WTC11 (cell line): ENCODE measurements at regions not wholly inside any gene's neighbourhood (a gene's known extent, or its start where the extent isn't known, plus 50 kb on each side); places are given as distances from the start of the nearest gene placed in this dataset.

ENCODE experiments used
- AFF4 ChIP-seq: sonication (generic); formaldehyde crosslinking; IDR thresholded peaks from 2 replicates; pipeline ENCODE4 v1.8.1; 2023; ENCODE audit warnings: mild to moderate bottlenecking, missing genetic modification reagents, borderline replicate concordance
- CTCF ChIP-seq: fragments of 200-600 bp; IDR thresholded peaks from 2 replicates; pipeline ENCODE4 v1.8.0; 2022; ENCODE audit warnings: antibody characterized with exemption
- E2F1 ChIP-seq: sonication (generic); formaldehyde crosslinking; IDR thresholded peaks from 2 replicates; pipeline ENCODE4 v1.8.0; 2022; ENCODE audit warnings: mild to moderate bottlenecking, missing genetic modification reagents
- E2F5 ChIP-seq: sonication (generic); formaldehyde crosslinking; IDR thresholded peaks from 2 replicates; pipeline ENCODE4 v1.8.1; 2022; ENCODE audit warnings: mild to moderate bottlenecking, moderate library complexity, missing genetic modification reagents
- ETV6 ChIP-seq: sonication (generic); formaldehyde crosslinking; IDR thresholded peaks from 2 replicates; pipeline ENCODE4 v1.8.1; 2022; ENCODE audit warnings: mild to moderate bottlenecking, missing genetic modification reagents
- FOXJ3 ChIP-seq: sonication (generic); formaldehyde crosslinking; IDR thresholded peaks from 2 replicates; pipeline ENCODE4 v1.9.0; 2021; ENCODE audit warnings: missing genetic modification reagents, mild to moderate bottlenecking, borderline replicate concordance
- FOXK1 ChIP-seq: sonication (generic); formaldehyde crosslinking; IDR thresholded peaks from 2 replicates; pipeline ENCODE4 v1.8.0; 2022; ENCODE audit warnings: mild to moderate bottlenecking, moderate library complexity, missing genetic modification reagents
- FOXP4 ChIP-seq: sonication (generic); formaldehyde crosslinking; IDR thresholded peaks from 2 replicates; pipeline ENCODE4 v1.8.0; 2022; ENCODE audit warnings: mild to moderate bottlenecking, missing genetic modification reagents
- GABPB1 ChIP-seq: sonication (generic); formaldehyde crosslinking; IDR thresholded peaks from 2 replicates; pipeline ENCODE4 v1.8.1; 2023; ENCODE audit warnings: mild to moderate bottlenecking, missing genetic modification reagents
- NFYB ChIP-seq: sonication (generic); formaldehyde crosslinking; conservative IDR thresholded peaks from 2 replicates; pipeline ENCODE4 v1.8.0; 2022; ENCODE audit warnings: low read depth, missing genetic modification reagents
- STAT6 ChIP-seq: sonication (generic); formaldehyde crosslinking; conservative IDR thresholded peaks from 2 replicates; pipeline ENCODE4 v1.8.1; 2023; ENCODE audit warnings: mild to moderate bottlenecking, low read depth, missing genetic modification reagents, moderate library complexity
- TCF7 ChIP-seq: sonication (generic); formaldehyde crosslinking; IDR thresholded peaks from 2 replicates; pipeline ENCODE4 v1.8.0; 2022; ENCODE audit warnings: mild to moderate bottlenecking, low read depth, missing genetic modification reagents, moderate library complexity
- ZNF263 ChIP-seq: sonication (generic); formaldehyde crosslinking; IDR thresholded peaks from 2 replicates; pipeline ENCODE4 v1.8.1; 2022; ENCODE audit warnings: low read depth, mild to moderate bottlenecking, moderate library complexity, missing genetic modification reagents
- ZNF281 ChIP-seq: sonication (generic); formaldehyde crosslinking; IDR thresholded peaks from 2 replicates; pipeline ENCODE4 v1.8.0; 2023; ENCODE audit warnings: mild to moderate bottlenecking, missing genetic modification reagents

- no peak for TF ChIP-seq STAT6
- no peak for TF ChIP-seq ZNF281 (CRISPR knock-in tag)
- no peak for TF ChIP-seq GABPB1
- TF ChIP-seq E2F1 (CRISPR knock-in tag), result no peak
- TF ChIP-seq FOXP4, result no peak
- TF ChIP-seq CTCF, result no peak
- TF ChIP-seq AFF4 (CRISPR knock-in tag), result no peak
- no peak for TF ChIP-seq ZNF263 (CRISPR knock-in tag)
- TF ChIP-seq FOXJ3 (CRISPR knock-in tag), result no peak
- TF ChIP-seq ETV6, result no peak
- no peak for TF ChIP-seq FOXK1
- no peak for TF ChIP-seq TCF7 (CRISPR knock-in tag)
- no peak for TF ChIP-seq E2F5 (CRISPR knock-in tag)
- no peak for TF ChIP-seq NFYB (CRISPR knock-in tag)
- TF ChIP-seq, all 79 proteins: peak for 0
These were observed 496.0 kb downstream of the MIAT start (continued) for GRCh38 chr22:27153386-27153785.
